Ishikawa (cell line): ENCODE measurements at regions not wholly inside any gene's neighbourhood (a gene's known extent, or its start where the extent isn't known, plus 50 kb on each side); places are given as distances from the start of the nearest gene placed in this dataset.

ENCODE experiments used
- CEBPB ChIP-seq: IDR thresholded peaks from 2 replicates; pipeline ENCODE4 v1.6.1; 2012
- CREB1 ChIP-seq: IDR thresholded peaks from 2 replicates; pipeline ENCODE4 v1.6.1; 2012; ENCODE audit warnings: low read depth
- EGR1 ChIP-seq: IDR thresholded peaks from 2 replicates; pipeline ENCODE4 v1.6.1; 2012
- EP300 ChIP-seq: IDR thresholded peaks from 2 replicates; pipeline ENCODE4 v1.6.1; 2012; ENCODE audit warnings: borderline replicate concordance
- MAX ChIP-seq: IDR thresholded peaks from 2 replicates; pipeline ENCODE4 v1.6.1; 2012
- NFIC ChIP-seq: IDR thresholded peaks from 2 replicates; pipeline ENCODE4 v1.6.1; 2012
- RAD21 ChIP-seq: IDR thresholded peaks from 2 replicates; pipeline ENCODE4 v1.6.1; 2012; ENCODE audit warnings: low read depth
- REST ChIP-seq: IDR thresholded peaks from 2 replicates; pipeline ENCODE4 v1.6.1; 2012; ENCODE audit warnings: low read depth, mild to moderate bottlenecking
- TCF12 ChIP-seq: IDR thresholded peaks from 2 replicates; pipeline ENCODE4 v1.6.1; 2012; ENCODE audit warnings: low read depth
- USF1 ChIP-seq: IDR thresholded peaks from 2 replicates; pipeline ENCODE4 v1.6.1; 2012
- YY1 ChIP-seq: IDR thresholded peaks from 2 replicates; pipeline ENCODE4 v1.6.1; 2012; ENCODE audit warnings: low read depth

- TF ChIP-seq RAD21 (no peak), CEBPB (no peak), EP300 (no peak), REST (no peak), TCF12 (no peak), YY1 (no peak), USF1 (no peak), NFIC (no peak), MAX (no peak), CREB1 (no peak), EGR1 (no peak)
Measured at GRCh38 chr10:2920637-2921036, 146.7 kb upstream of the PFKP start.
